ENCODE measurements at regions not wholly inside any gene's neighbourhood (a gene's known extent, or its start where the extent isn't known, plus 50 kb on each side); places are given as distances from the start of the nearest gene placed in this dataset.

DNA sequence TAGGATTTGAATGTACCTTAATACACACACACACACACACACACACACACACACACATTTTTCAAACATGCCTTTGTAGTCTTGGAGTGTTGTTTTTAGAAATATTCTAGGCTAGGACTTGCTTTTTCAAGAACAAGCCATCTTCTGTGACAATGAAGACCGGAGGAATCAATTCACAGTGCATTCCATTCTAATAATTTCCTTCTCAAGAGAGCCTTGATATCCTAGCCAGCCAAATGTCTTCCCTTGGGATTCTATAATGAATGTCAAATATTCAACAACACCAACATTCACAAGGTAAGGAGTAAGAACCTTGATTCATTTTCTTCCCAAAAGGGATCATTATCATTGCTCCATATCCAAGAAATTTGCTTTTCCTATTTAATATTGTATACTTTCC is 180.3 kb downstream of the SLITRK1 start:
- TF ChIP-seq, protein P1, sequence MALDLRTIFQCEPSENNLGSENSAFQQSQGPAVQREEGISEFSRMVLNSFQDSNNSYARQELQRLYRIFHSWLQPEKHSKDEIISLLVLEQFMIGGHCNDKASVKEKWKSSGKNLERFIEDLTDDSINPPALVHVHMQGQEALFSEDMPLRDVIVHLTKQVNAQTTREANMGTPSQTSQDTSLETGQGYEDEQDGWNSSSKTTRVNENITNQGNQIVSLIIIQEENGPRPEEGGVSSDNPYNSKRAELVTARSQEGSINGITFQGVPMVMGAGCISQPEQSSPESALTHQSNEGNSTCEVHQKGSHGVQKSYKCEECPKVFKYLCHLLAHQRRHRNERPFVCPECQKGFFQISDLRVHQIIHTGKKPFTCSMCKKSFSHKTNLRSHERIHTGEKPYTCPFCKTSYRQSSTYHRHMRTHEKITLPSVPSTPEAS (tag by site-specific recombination; IDR thresholded peaks at IDR 0.05): no peak
- TF ChIP-seq, protein P2, sequence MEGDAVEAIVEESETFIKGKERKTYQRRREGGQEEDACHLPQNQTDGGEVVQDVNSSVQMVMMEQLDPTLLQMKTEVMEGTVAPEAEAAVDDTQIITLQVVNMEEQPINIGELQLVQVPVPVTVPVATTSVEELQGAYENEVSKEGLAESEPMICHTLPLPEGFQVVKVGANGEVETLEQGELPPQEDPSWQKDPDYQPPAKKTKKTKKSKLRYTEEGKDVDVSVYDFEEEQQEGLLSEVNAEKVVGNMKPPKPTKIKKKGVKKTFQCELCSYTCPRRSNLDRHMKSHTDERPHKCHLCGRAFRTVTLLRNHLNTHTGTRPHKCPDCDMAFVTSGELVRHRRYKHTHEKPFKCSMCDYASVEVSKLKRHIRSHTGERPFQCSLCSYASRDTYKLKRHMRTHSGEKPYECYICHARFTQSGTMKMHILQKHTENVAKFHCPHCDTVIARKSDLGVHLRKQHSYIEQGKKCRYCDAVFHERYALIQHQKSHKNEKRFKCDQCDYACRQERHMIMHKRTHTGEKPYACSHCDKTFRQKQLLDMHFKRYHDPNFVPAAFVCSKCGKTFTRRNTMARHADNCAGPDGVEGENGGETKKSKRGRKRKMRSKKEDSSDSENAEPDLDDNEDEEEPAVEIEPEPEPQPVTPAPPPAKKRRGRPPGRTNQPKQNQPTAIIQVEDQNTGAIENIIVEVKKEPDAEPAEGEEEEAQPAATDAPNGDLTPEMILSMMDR (tag by site-specific recombination; IDR thresholded peaks at IDR 0.05): no peak
- TF ChIP-seq ZNF670 (tag by site-specific recombination; IDR thresholded peaks at IDR 0.05; ENCODE audit: low read depth) (no peak), ZNF302 (tag by site-specific recombination; IDR thresholded peaks at IDR 0.05; ENCODE audit: low read depth) (no peak), ZBTB7A (tag by site-specific recombination; IDR thresholded peaks at IDR 0.05; ENCODE audit: low read depth) (no peak), KLF10 (tag by site-specific recombination; IDR thresholded peaks at IDR 0.05) (no peak)
